ENCODE measurements at regions not wholly inside any gene's neighbourhood (a gene's known extent, or its start where the extent isn't known, plus 50 kb on each side); places are given as distances from the start of the nearest gene placed in this dataset.

- 80 to 89% (median 87%) methylated on average over 2 of the region's 2 CpGs for WGBS, 4 donors
Measured at GRCh38 chr2:145351864-145352425, 832.0 kb upstream of the ZEB2 start.

DNA sequence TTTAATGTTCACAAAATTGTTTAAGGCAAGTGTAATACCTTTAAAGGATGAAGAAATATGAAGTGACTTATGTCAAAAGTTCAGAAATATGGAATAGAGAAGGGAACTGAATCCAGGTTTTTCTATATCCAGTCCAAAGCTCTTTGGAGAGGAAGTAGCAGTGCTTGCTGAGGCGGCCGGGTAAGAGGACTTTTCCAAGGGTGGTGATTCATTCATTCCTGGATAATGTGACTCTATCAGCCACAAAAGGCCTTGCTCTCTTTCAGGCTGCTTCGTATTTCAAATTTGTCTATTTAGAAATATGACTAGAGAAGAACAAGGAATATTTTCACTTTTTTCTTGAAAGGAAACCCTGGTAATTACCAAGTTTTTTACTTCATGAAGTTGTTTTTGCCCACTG lies 830.1 kb upstream of the ZEB2 start:
- no peaks in the 10 kb centered on the region for H3K9me3 ChIP-seq (replicated peaks in 1 of 3)
- H3K27me3 ChIP-seq = no peaks in the 10 kb centered on the region
- H3K4me1 ChIP-seq (replicated peaks in 1 of 2) = no peaks in the 10 kb centered on the region
- H3K36me3 ChIP-seq (replicated peaks in 1 of 2) = no peaks in the 10 kb centered on the region
- TF ChIP-seq CTCF (IDR thresholded peaks at IDR 0.05) (no peak), POLR2A (IDR thresholded peaks at IDR 0.05) (no peak)
- no peak overlapping the region for H3K27ac ChIP-seq
- 38 to 52% (median 47%) methylated on average over 3 of the region's 3 CpGs for WGBS, 4 donors
- H3K4me3 ChIP-seq = no peak overlapping the region
- intact Hi-C loops (cut with DNase I) = no loop called here
- DNase-seq = peak in 5 of 7 donors; percentile 15 to 38 (median 19)

More at GRCh38 chr2:145351864-145352425, 832.0 kb upstream of the ZEB2 start:
- intact Hi-C loops (cut with DNase I) = no loop called here
- H3K27me3 ChIP-seq = no peaks in the 10 kb centered on the region
- no peak overlapping the region for H3K27ac ChIP-seq
- no peaks in the 10 kb centered on the region for H3K4me1 ChIP-seq (replicated peaks in 1 of 2)
- DNase-seq = no peak
- TF ChIP-seq CTCF (IDR thresholded peaks at IDR 0.05) = no peak
- no peak for TF ChIP-seq POLR2A (IDR thresholded peaks at IDR 0.05)
- no peaks in the 10 kb centered on the region for H3K36me3 ChIP-seq (replicated peaks in 1 of 2)
- H3K4me3 ChIP-seq = no peak overlapping the region
- H3K9me3 ChIP-seq (replicated peaks in 1 of 3) = no peaks in the 10 kb centered on the region

GRCh38 chr2:145344076-145344724 lies 824.3 kb upstream of the ZEB2 start:
- Histone ChIP-seq H3K27me3 (no peaks in the 10 kb centered on the region), H3K9me3 (replicated peaks in 1 of 3) (no peaks in the 10 kb centered on the region), H3K27ac (no peak overlapping the region), H3K4me1 (replicated peaks in 1 of 2) (no peaks in the 10 kb centered on the region), H3K36me3 (replicated peaks in 1 of 2) (no peaks in the 10 kb centered on the region), H3K4me3 (no peak overlapping the region)
- TF ChIP-seq CTCF (IDR thresholded peaks at IDR 0.05) (no peak), POLR2A (IDR thresholded peaks at IDR 0.05) (no peak)
- no peak for DNase-seq
- intact Hi-C loops (cut with DNase I) = no loop called here

DNA sequence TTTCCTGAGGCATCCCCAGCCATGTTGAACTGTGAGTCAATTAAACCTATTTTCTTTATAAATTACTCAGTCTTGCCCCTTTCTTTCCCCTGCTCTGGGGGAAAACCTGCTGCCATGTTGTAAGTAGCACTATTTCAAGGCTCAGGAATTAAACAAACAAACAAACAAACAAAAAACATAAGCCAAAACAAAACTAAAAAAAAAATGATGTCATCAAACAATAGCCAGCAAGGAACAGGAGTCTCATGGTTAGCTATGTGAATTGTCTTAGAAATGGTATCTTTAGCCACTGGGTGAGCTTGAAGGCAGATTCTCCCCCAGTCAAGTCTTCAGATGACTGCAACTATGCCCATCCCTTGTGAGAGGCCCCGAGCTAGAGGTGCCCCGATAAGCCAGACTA lies 823.4 kb upstream of the ZEB2 start:
- no peak for DNase-seq
- Histone ChIP-seq H3K4me1 (replicated peaks in 1 of 2) (no peaks in the 10 kb centered on the region), H3K27ac (no peak overlapping the region), H3K9me3 (replicated peaks in 1 of 3) (no peaks in the 10 kb centered on the region), H3K36me3 (replicated peaks in 1 of 2) (no peaks in the 10 kb centered on the region), H3K27me3 (no peaks in the 10 kb centered on the region), H3K4me3 (no peak overlapping the region)
- intact Hi-C loops (cut with DNase I) = no loop called here
- TF ChIP-seq CTCF (IDR thresholded peaks at IDR 0.05) (no peak), POLR2A (IDR thresholded peaks at IDR 0.05) (no peak)
- 44 to 69% (median 63%) methylated on average over 2 of the region's 2 CpGs for WGBS, 4 donors
